ENCODE measurements at regions not wholly inside any gene's neighbourhood (a gene's known extent, or its start where the extent isn't known, plus 50 kb on each side); places are given as distances from the start of the nearest gene placed in this dataset.

GRCh38 chr2:611519-611918 lies 65.7 kb downstream of the TMEM18 start:
- no peak overlapping the region for H3K4me3 ChIP-seq
- no peak for DNase-seq (ENCODE audit: low spot score in 2 of 2)
- in situ Hi-C loops (cut with MboI; ENCODE audit: low sequenced_read_pairs) = no loop called here

GRCh38 chr2:610491-610890 lies 66.7 kb downstream of the TMEM18 start:
- H3K4me3 ChIP-seq = no peak overlapping the region
- H3K4me1 ChIP-seq = no peaks in the 10 kb centered on the region
- no peaks in the 10 kb centered on the region for H3K36me3 ChIP-seq (replicated peaks)
- H3K9me3 ChIP-seq = no peaks in the 10 kb centered on the region
- in situ Hi-C loops (cut with MboI; ENCODE audit: low sequenced_read_pairs) = no loop called here
- no peaks in the 10 kb centered on the region for H3K27me3 ChIP-seq (ENCODE audit: low read depth)
- DNase-seq (ENCODE audit: low spot score in 2 of 2) = no peak

More at GRCh38 chr2:611519-611918, 65.7 kb downstream of the TMEM18 start:
- no peaks in the 10 kb centered on the region for H3K27me3 ChIP-seq (ENCODE audit: low read depth)
- H3K9me3 ChIP-seq = no peaks in the 10 kb centered on the region
- H3K4me1 ChIP-seq = no peaks in the 10 kb centered on the region
- H3K36me3 ChIP-seq (replicated peaks) = no peaks in the 10 kb centered on the region

GRCh38 chr2:609881-610280 lies 67.3 kb downstream of the TMEM18 start:
- in situ Hi-C loops (cut with MboI; ENCODE audit: low sequenced_read_pairs) = no loop called here
- no peaks in the 10 kb centered on the region for H3K27me3 ChIP-seq (ENCODE audit: low read depth)
- H3K9me3 ChIP-seq = no peaks in the 10 kb centered on the region
- DNase-seq (ENCODE audit: low spot score in 2 of 2) = no peak
- H3K36me3 ChIP-seq (replicated peaks) = no peaks in the 10 kb centered on the region
- no peaks in the 10 kb centered on the region for H3K4me1 ChIP-seq
- no peak overlapping the region for H3K4me3 ChIP-seq

- Histone ChIP-seq H3K4me1 (no peaks in the 10 kb centered on the region), H3K36me3 (replicated peaks) (no peaks in the 10 kb centered on the region), H3K9me3 (no peaks in the 10 kb centered on the region), H3K4me3 (no peak overlapping the region), H3K27me3 (ENCODE audit: low read depth) (no peaks in the 10 kb centered on the region)
- DNase-seq (ENCODE audit: low spot score in 2 of 2) = no peak
- in situ Hi-C loops (cut with MboI; ENCODE audit: low sequenced_read_pairs) = no loop called here
Observed at GRCh38 chr2:609449-609848, 67.8 kb downstream of the TMEM18 start.

- Histone ChIP-seq H3K9me3 (no peaks in the 10 kb centered on the region), H3K27me3 (ENCODE audit: low read depth) (no peaks in the 10 kb centered on the region), H3K4me3 (no peak overlapping the region), H3K4me1 (no peaks in the 10 kb centered on the region), H3K36me3 (replicated peaks) (no peaks in the 10 kb centered on the region)
- no peak for DNase-seq (ENCODE audit: low spot score in 2 of 2)
- in situ Hi-C loops (cut with MboI; ENCODE audit: low sequenced_read_pairs) = no loop called here
Observed at GRCh38 chr2:608711-609110, 68.5 kb downstream of the TMEM18 start.

GRCh38 chr2:608297-608696 lies 68.9 kb downstream of the TMEM18 start:
- DNase-seq (ENCODE audit: low spot score in 2 of 2) = no peak
- no peak overlapping the region for H3K4me3 ChIP-seq
- H3K4me1 ChIP-seq = no peaks in the 10 kb centered on the region
- in situ Hi-C loops (cut with MboI; ENCODE audit: low sequenced_read_pairs) = no loop called here
- H3K36me3 ChIP-seq (replicated peaks) = no peaks in the 10 kb centered on the region
- H3K27me3 ChIP-seq (ENCODE audit: low read depth) = no peaks in the 10 kb centered on the region
- no peaks in the 10 kb centered on the region for H3K9me3 ChIP-seq

- H3K4me1 ChIP-seq = no peaks in the 10 kb centered on the region
- H3K4me3 ChIP-seq = no peak overlapping the region
- no peak for DNase-seq (ENCODE audit: low spot score in 2 of 2)
- in situ Hi-C loops (cut with MboI; ENCODE audit: low sequenced_read_pairs) = no loop called here
- no peaks in the 10 kb centered on the region for H3K36me3 ChIP-seq (replicated peaks)
- no peaks in the 10 kb centered on the region for H3K9me3 ChIP-seq
- H3K27me3 ChIP-seq (ENCODE audit: low read depth) = no peaks in the 10 kb centered on the region
Observed at GRCh38 chr2:607709-608108, 69.5 kb downstream of the TMEM18 start.

GRCh38 chr2:607172-607571 lies 70.0 kb downstream of the TMEM18 start:
- in situ Hi-C loops (cut with MboI; ENCODE audit: low sequenced_read_pairs) = no loop called here
- H3K4me1 ChIP-seq = no peaks in the 10 kb centered on the region

GRCh38 chr2:605674-606608 lies 71.3 kb downstream of the TMEM18 start:
- no peaks in the 10 kb centered on the region for H3K27me3 ChIP-seq (ENCODE audit: low read depth)
- H3K9me3 ChIP-seq = no peaks in the 10 kb centered on the region
- H3K4me3 ChIP-seq = no peak overlapping the region
- in situ Hi-C loops (cut with MboI; ENCODE audit: low sequenced_read_pairs) = no loop called here
- H3K36me3 ChIP-seq (replicated peaks) = no peaks in the 10 kb centered on the region
- H3K4me1 ChIP-seq = no peaks in the 10 kb centered on the region
- DNase-seq (ENCODE audit: low spot score in 2 of 2) = no peak

More at GRCh38 chr2:607172-607571, 70.0 kb downstream of the TMEM18 start:
- no peak overlapping the region for H3K4me3 ChIP-seq
- no peaks in the 10 kb centered on the region for H3K27me3 ChIP-seq (ENCODE audit: low read depth)
- peak in 1 of 2 experiments; percentile 5 for DNase-seq (ENCODE audit: low spot score in 2 of 2)
- H3K36me3 ChIP-seq (replicated peaks) = no peaks in the 10 kb centered on the region
- no peaks in the 10 kb centered on the region for H3K9me3 ChIP-seq

GRCh38 chr2:604854-605524 lies 72.2 kb downstream of the TMEM18 start:
- Histone ChIP-seq H3K4me1 (no peaks in the 10 kb centered on the region), H3K27me3 (ENCODE audit: low read depth) (no peaks in the 10 kb centered on the region), H3K4me3 (no peak overlapping the region), H3K36me3 (replicated peaks) (no peaks in the 10 kb centered on the region), H3K9me3 (no peaks in the 10 kb centered on the region)
- in situ Hi-C loops (cut with MboI; ENCODE audit: low sequenced_read_pairs) = no loop called here
- no peak for DNase-seq (ENCODE audit: low spot score in 2 of 2)

- in situ Hi-C loops (cut with MboI; ENCODE audit: low sequenced_read_pairs) = no loop called here
- H3K9me3 ChIP-seq = no peaks in the 10 kb centered on the region
- no peak for DNase-seq (ENCODE audit: low spot score in 2 of 2)
- no peak overlapping the region for H3K4me3 ChIP-seq
- H3K27me3 ChIP-seq (ENCODE audit: low read depth) = no peaks in the 10 kb centered on the region
- no peaks in the 10 kb centered on the region for H3K4me1 ChIP-seq
- H3K36me3 ChIP-seq (replicated peaks) = no peaks in the 10 kb centered on the region
Observed at GRCh38 chr2:604385-604784, 72.8 kb downstream of the TMEM18 start.

- Histone ChIP-seq H3K9me3 (no peaks in the 10 kb centered on the region), H3K4me3 (no peak overlapping the region), H3K4me1 (no peaks in the 10 kb centered on the region), H3K27me3 (ENCODE audit: low read depth) (no peaks in the 10 kb centered on the region), H3K36me3 (replicated peaks) (no peaks in the 10 kb centered on the region)
- DNase-seq (ENCODE audit: low spot score in 2 of 2) = no peak
- in situ Hi-C loops (cut with MboI; ENCODE audit: low sequenced_read_pairs) = no loop called here
Observed at GRCh38 chr2:603869-604268, 73.3 kb downstream of the TMEM18 start.

GRCh38 chr2:603427-603826 lies 73.8 kb downstream of the TMEM18 start:
- H3K4me1 ChIP-seq = no peaks in the 10 kb centered on the region
- H3K27me3 ChIP-seq (ENCODE audit: low read depth) = no peaks in the 10 kb centered on the region
- DNase-seq (ENCODE audit: low spot score in 2 of 2) = no peak
- H3K4me3 ChIP-seq = no peak overlapping the region
- no peaks in the 10 kb centered on the region for H3K36me3 ChIP-seq (replicated peaks)
- no peaks in the 10 kb centered on the region; the same call in 1 of the 2 replicates for H3K9me3 ChIP-seq
- in situ Hi-C loops (cut with MboI; ENCODE audit: low sequenced_read_pairs) = no loop called here
